Mucosa of rectum (tissue), 2 donors: ENCODE measurements at regions not wholly inside any gene's neighbourhood (a gene's known extent, or its start where the extent isn't known, plus 50 kb on each side); places are given as distances from the start of the nearest gene placed in this dataset.
"Not testable (repeated sequence)": the region's sequence is repeated elsewhere in the genome, so short reads cannot be mapped to it uniquely, and the experiment has no call there.

Experiments used
- H3K27ac ChIP-seq, 2 donors: one replicate each; pipeline ENCODE4 v1.7.0; 2013; ENCODE audit warnings: inconsistent platforms in 2 of 2, low read depth in 2 of 2, low read length in 2 of 2
- H3K27me3 ChIP-seq, 2 donors: one replicate each; pipeline ENCODE4 v1.7.0; 2013; ENCODE audit warnings: low read length in 2 of 2; ENCODE audit not compliant: control insufficient read depth in 2 of 2, insufficient read depth in 2 of 2
- H3K36me3 ChIP-seq, 2 donors: one replicate each; pipeline ENCODE4 v1.7.0; 2013; ENCODE audit warnings: low read length in 2 of 2; ENCODE audit not compliant: control insufficient read depth in 2 of 2, insufficient read depth in 2 of 2
- H3K4me1 ChIP-seq, 2 donors: one replicate each; pipeline ENCODE4 v1.7.0; 2013; ENCODE audit warnings: low read length in 2 of 2, mild to moderate bottlenecking in 1 of 2; ENCODE audit not compliant: control insufficient read depth in 2 of 2, insufficient read depth in 2 of 2
- H3K4me3 ChIP-seq, 2 donors: one replicate each; pipeline ENCODE4 v1.7.0; 2013; ENCODE audit warnings: low read length in 2 of 2
- H3K9ac ChIP-seq, 2 donors: one replicate each; pipeline ENCODE4 v1.7.0; 2013; ENCODE audit warnings: low read length in 2 of 2, low read depth in 1 of 2, mild to moderate bottlenecking in 1 of 2
- H3K9me3 ChIP-seq, 2 donors: one replicate each; pipeline ENCODE4 v1.7.0; 2013; ENCODE audit warnings: low read length in 2 of 2; ENCODE audit not compliant: control insufficient read depth in 2 of 2
- donor health status: healthy.
- donor health status: Normal muscosa, but diverticular disease.

DNA sequence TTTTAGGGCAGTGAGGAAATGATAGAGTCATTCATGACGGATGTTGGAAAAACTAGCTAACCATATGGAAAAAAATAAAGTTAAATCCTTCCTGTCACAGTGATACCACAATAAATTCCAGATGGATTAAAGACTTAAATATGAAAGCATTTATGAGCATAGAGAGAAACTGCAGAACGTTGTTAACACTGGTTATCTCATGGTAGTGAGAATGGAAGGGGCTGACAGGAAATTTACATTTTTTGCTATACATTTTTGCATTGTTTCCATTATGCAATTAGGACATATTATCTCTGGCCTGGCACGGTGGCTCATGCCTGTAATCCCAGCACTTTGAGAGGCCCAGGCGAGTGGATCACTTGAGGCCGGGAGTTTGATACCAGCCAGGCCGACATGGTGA lies 130.5 kb upstream of the VOPP1 start:
- H3K4me3 ChIP-seq, H3K36me3 ChIP-seq, H3K27me3 ChIP-seq, H3K27ac ChIP-seq, H3K9ac ChIP-seq, H3K9me3 ChIP-seq, H3K4me1 ChIP-seq: not testable (repeated sequence)

- not testable (repeated sequence) for H3K9me3 ChIP-seq, H3K4me3 ChIP-seq, H3K27me3 ChIP-seq, H3K4me1 ChIP-seq, H3K27ac ChIP-seq, H3K36me3 ChIP-seq, H3K9ac ChIP-seq
Observed at GRCh38 chr7:55699450-55699842, 127.1 kb upstream of the VOPP1 start.

DNA sequence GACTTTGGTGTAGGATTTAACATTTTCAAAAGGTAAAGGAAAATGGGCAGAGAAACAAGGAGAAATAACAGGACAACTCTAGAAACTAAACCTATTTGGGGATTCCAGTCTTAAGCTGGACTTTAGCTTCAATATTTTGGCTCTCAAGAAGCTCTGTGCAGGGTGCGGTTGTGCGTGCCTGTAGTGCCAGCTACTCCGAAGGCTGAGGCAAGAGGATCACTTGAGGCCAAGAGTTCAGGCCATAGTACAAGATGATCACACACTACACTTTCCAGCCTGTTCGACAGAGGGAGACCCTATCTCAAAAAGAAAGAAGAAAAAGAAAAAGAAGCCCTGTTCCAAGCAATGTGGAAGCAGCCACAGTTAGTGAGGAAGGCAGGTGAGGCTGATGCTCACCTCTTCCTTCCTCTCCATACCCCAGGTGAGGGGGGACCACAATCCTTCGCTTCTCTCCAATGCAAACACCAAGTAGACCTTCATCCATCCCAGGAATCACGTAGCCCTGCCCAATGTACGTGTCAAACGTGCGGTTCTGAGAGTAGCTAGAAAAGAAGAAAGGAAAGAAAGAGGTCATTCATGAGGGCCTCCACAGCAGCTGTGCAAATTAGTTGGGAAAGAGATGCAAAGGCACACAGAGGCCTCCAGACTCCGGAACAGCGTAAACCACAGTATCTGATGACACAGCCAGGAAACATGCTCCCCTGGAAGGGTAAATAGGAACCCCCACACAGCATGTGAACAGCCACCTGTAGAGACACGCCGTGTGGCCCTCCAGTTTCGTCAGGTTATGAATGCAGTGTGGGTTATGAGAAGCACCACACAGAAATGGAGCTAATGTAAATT lies 126.5 kb upstream of the VOPP1 start:
- not testable (repeated sequence) for H3K27ac ChIP-seq, H3K4me1 ChIP-seq, H3K9me3 ChIP-seq, H3K27me3 ChIP-seq, H3K36me3 ChIP-seq, H3K9ac ChIP-seq, H3K4me3 ChIP-seq

DNA sequence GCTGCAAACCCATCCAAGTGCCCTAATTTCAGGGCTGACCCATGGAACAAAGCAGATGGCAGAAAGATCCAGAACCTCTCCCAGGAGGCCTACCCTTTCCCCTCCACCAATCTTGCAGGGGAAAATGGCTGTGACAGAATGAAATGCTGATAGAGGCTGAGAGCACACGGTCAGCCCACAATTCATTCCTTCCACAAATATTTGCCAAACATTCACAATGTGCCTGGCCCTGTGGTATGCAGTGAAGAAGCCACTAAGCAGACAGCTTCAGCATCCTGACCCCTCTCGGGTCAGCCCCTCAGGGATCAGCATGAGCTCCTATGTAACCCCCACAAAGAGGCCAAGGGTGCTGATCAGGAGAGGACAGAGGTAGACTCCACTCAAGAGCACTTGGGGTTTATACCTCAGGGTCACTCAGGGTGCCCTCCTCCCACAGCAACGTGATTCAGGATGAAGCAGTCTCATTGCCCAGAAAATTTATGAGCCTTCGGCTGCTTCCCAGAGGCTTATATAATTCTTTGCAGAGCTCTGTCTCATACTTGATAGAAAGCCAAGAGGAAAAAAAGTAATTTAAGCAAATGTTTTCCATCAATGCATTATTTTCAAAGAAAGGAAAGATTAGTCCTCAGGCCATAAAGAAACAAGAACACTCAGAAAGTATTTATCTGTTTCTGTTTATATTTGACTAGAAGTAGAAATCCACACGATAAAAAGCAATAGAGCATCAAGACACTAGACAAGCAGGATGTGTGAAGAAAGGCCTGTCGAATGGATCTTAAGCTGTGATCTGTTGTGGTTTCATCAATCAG lies 123.8 kb upstream of the VOPP1 start:
- not testable (repeated sequence) for H3K27ac ChIP-seq, H3K36me3 ChIP-seq, H3K9me3 ChIP-seq, H3K4me1 ChIP-seq, H3K4me3 ChIP-seq, H3K9ac ChIP-seq, H3K27me3 ChIP-seq

DNA sequence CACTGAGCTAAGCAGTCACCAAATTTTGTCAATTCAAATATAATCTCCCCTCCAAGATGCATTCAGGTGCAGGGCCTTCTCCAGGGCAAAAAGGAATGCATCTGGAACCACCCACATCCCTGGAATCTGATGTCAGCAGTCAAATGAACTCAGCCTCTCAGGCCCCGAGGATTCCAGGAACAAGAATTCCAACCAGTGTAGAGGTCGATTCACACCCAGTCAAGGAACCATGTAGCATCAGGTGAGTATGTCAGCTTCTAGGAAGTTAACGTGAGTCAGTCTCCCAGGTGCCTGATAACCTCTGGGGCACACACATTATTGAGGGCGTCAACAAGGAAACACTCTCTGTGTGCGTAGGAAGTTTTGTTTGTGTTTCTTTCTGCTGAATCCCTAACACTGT lies 122.2 kb upstream of the VOPP1 start:
- H3K9ac ChIP-seq, H3K36me3 ChIP-seq, H3K27me3 ChIP-seq, H3K9me3 ChIP-seq, H3K4me3 ChIP-seq, H3K4me1 ChIP-seq: not testable (repeated sequence)
- H3K27ac ChIP-seq = peak overlapping the region; percentile 48

- not testable (repeated sequence) for H3K4me1 ChIP-seq, H3K4me3 ChIP-seq, H3K9me3 ChIP-seq, H3K36me3 ChIP-seq, H3K9ac ChIP-seq, H3K27me3 ChIP-seq
- peak overlapping the region in 1 of 2 donors; percentile 22 for H3K27ac ChIP-seq
Observed at GRCh38 chr7:55688684-55689681, 116.7 kb upstream of the VOPP1 start.

DNA sequence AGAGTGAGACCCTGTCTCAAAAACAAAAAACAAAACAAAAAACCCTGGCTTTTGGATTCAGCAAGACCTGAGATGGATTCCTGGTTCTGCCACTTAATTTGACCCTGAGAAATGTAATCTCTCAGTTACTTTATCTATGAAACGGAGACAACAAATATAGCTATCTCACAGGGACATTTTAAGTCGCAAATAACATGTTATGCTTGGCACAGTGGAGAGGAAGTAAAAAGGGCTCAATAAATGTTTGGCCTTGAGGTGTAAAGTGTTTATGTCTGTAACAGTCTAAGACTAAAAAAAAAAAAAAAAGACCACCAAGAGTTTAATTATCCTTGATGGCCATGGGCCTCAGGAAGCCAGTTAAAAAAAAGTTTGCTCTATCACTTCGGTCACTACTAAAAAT lies 116.0 kb upstream of the VOPP1 start:
- not testable (repeated sequence) for H3K9ac ChIP-seq, H3K4me1 ChIP-seq, H3K27ac ChIP-seq, H3K27me3 ChIP-seq, H3K9me3 ChIP-seq, H3K36me3 ChIP-seq, H3K4me3 ChIP-seq

- not testable (repeated sequence) for H3K27me3 ChIP-seq
Observed at GRCh38 chr7:55687252-55687651, 115.0 kb upstream of the VOPP1 start.

DNA sequence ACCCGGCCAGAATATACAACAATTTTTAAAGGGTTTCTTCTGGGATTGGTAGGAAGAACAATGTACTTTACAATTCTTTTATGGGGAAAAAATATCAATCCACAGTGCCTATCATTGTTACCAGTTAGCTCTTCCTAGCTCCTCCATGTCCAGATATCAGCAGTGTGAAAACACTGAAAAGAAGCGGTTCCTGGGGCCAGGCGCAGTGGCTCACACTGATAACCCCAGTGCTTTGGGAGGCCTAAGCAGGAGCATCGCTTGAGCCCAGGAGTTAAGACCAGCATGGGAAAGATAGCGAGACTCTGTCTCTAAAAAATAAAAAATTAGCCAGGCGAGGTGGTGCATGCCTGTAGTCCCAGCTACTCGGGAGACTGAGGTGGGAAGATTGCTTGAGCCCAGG lies 114.5 kb upstream of the VOPP1 start:
- H3K4me3 ChIP-seq, H3K9me3 ChIP-seq, H3K27me3 ChIP-seq, H3K27ac ChIP-seq, H3K4me1 ChIP-seq, H3K9ac ChIP-seq, H3K36me3 ChIP-seq: not testable (repeated sequence)

More at GRCh38 chr7:55687252-55687651, 115.0 kb upstream of the VOPP1 start:
- H3K36me3 ChIP-seq, H3K27ac ChIP-seq, H3K4me3 ChIP-seq, H3K9ac ChIP-seq, H3K4me1 ChIP-seq, H3K9me3 ChIP-seq: not testable (repeated sequence)

- not testable (repeated sequence) for H3K9ac ChIP-seq, H3K27me3 ChIP-seq, H3K4me3 ChIP-seq, H3K27ac ChIP-seq, H3K9me3 ChIP-seq, H3K4me1 ChIP-seq, H3K36me3 ChIP-seq
Observed at GRCh38 chr7:55683501-55683900, 111.2 kb upstream of the VOPP1 start.
